ENCODE measurements at regions not wholly inside any gene's neighbourhood (a gene's known extent, or its start where the extent isn't known, plus 50 kb on each side); places are given as distances from the start of the nearest gene placed in this dataset.

DNA sequence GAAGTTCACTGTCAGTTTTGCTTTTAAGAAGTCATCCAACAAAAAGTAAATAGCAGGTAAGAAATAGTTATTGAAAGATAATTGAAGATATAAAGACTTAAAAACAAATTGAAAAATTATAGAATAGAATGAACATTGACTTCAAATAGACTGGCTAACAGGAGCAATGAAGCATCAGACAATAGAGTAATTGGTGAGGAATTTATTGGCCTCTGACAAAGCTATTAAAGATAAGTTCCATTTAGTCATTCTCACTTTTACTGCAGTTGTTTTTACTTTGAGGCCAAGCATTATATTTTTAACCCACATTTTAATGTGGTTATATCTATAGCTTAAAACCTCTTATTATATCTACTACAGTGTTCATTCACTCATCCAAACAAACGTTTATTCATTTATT lies 228.8 kb upstream of the ADGRL2 start:
- TF ChIP-seq CTCF (conservative IDR thresholded peaks at IDR 0.05; ENCODE audit: low read length) (no peak), EZH2phosphoT487 (IDR thresholded peaks at IDR 0.05; ENCODE audit: borderline replicate concordance, low read depth, low read length) (no peak)
